Loucy (cell line): ENCODE measurements at regions not wholly inside any gene's neighbourhood (a gene's known extent, or its start where the extent isn't known, plus 50 kb on each side); places are given as distances from the start of the nearest gene placed in this dataset.

ENCODE experiments used
- H2AFZ ChIP-seq: fragments of 200-600 bp; sonication (generic); 2 replicates; pipeline ENCODE4 v1.6.0; 2016; ENCODE audit warnings: antibody characterized with exemption, mild to moderate bottlenecking, low read length, moderate library complexity
- H3F3A ChIP-seq: fragments of 200-600 bp; 2 replicates; pipeline ENCODE4 v1.6.0; 2016; ENCODE audit warnings: antibody characterized with exemption, low read depth, mild to moderate bottlenecking
- H3K27me3 ChIP-seq: fragments of 200-600 bp; sonication (generic); 2 replicates; pipeline ENCODE4 v1.6.1; 2014; ENCODE audit warnings: low read length, mild to moderate bottlenecking; ENCODE audit not compliant: insufficient read depth, poor library complexity, severe bottlenecking
- H3K36me3 ChIP-seq: fragments of 200-600 bp; sonication (generic); 2 replicates; pipeline ENCODE4 v1.6.1; 2016; ENCODE audit warnings: low read length; ENCODE audit not compliant: insufficient read depth
- H3K4me1 ChIP-seq: fragments of 200-600 bp; sonication (generic); 2 replicates; pipeline ENCODE4 v1.5.1; 2014; ENCODE audit warnings: low read length, mild to moderate bottlenecking; ENCODE audit not compliant: insufficient read depth, poor library complexity, severe bottlenecking
- H3K4me2 ChIP-seq: fragments of 200-600 bp; sonication (generic); 2 replicates; pipeline ENCODE4 v1.6.0; 2014; ENCODE audit warnings: antibody characterized with exemption, low read length, low read depth, mild to moderate bottlenecking; ENCODE audit not compliant: poor library complexity, severe bottlenecking
- H3K4me3 ChIP-seq: fragments of 200-600 bp; sonication (generic); 2 replicates; pipeline ENCODE4 v1.5.1; 2014; ENCODE audit warnings: low read length, mild to moderate bottlenecking, mixed read lengths; ENCODE audit not compliant: poor library complexity, severe bottlenecking
- H3K79me2 ChIP-seq: fragments of 200-600 bp; sonication (generic); 2 replicates; pipeline ENCODE4 v1.6.1; 2014; ENCODE audit warnings: low read length; ENCODE audit not compliant: insufficient read depth
- H3K9ac ChIP-seq: fragments of 200-600 bp; sonication (generic); 2 replicates; pipeline ENCODE4 v1.6.0; 2014; ENCODE audit warnings: mild to moderate bottlenecking, low read depth, low read length, moderate library complexity; ENCODE audit not compliant: poor library complexity, severe bottlenecking
- H3K9me2 ChIP-seq: fragments of 200-600 bp; sonication (generic); replicated peaks from 2 replicates; pipeline ENCODE4 v1.6.1; 2016; ENCODE audit warnings: low read depth, low read length, mixed read lengths
- H3K9me3 ChIP-seq: fragments of 200-600 bp; sonication (generic); 2 replicates; pipeline ENCODE4 v1.6.1; 2014; ENCODE audit warnings: mild to moderate bottlenecking, antibody characterized with exemption, low read length, low read depth; ENCODE audit not compliant: insufficient read depth
- H4K20me1 ChIP-seq: fragments of 200-600 bp; sonication (generic); 2 replicates; pipeline ENCODE4 v1.6.0; 2014; ENCODE audit warnings: antibody characterized with exemption, low read length, mild to moderate bottlenecking; ENCODE audit not compliant: insufficient read depth, poor library complexity, severe bottlenecking
- CTCF ChIP-seq: fragments of 200-600 bp; sonication (generic); conservative IDR thresholded peaks from 2 replicates; pipeline ENCODE4 v1.5.1; 2014; ENCODE audit warnings: mild to moderate bottlenecking, antibody characterized with exemption, low read length
- EZH2phosphoT487 ChIP-seq: fragments of 200-600 bp; IDR thresholded peaks from 2 replicates; pipeline ENCODE4 v1.6.1; 2018; ENCODE audit warnings: antibody characterized with exemption, mild to moderate bottlenecking, moderate library complexity, borderline replicate concordance

DNA sequence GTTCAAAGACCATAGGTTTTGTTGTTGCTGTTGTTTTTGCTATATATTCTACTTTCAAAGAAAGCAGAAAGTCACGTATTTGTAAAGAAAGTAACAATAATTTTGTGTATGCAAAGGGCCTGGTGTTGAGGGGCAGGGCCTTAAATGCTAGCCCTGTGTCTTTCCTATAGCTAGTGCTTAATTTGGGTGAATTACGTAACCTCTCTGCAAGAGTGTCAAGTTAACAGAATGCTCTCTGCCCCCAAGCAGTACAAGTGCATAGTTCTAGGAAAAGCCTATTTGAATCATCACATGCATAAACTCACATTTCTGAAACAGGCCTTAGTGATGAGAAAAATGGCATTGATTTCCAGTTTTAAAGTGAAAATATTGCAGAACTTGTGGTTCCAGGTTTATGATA is 663.6 kb downstream of the STIM2 start:
- Histone ChIP-seq H3K9ac (no peak overlapping the region), H3K79me2 (no peaks in the 10 kb centered on the region), H4K20me1 (no peaks in the 10 kb centered on the region), H2AFZ (no peak overlapping the region), H3K36me3 (no peaks in the 10 kb centered on the region), H3F3A (no peaks in the 10 kb centered on the region), H3K4me2 (no peak overlapping the region), H3K4me3 (no peak overlapping the region), H3K9me2 (no peaks in the 10 kb centered on the region), H3K9me3 (no peaks in the 10 kb centered on the region), H3K4me1 (no peaks in the 10 kb centered on the region), H3K27me3 (no peaks in the 10 kb centered on the region)
- TF ChIP-seq EZH2phosphoT487 (no peak), CTCF (no peak)

DNA sequence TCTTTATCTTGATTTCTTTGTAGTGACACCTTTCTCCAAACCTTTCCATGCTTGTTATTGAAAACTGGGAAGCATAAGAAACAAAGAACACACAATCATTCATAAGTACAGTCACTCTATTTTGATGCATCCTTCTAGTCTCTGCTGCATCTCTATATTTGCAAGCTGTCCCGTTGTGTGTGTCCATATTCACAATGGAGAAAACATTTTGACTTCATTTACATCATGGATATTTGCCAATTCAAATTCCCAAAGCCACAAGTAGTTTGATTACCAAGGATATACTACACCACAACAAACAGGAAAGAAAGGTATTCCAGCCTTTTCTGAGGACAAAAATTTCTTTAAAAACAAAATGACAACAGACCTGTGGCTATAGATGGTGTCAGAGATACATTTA is 673.8 kb downstream of the STIM2 start:
- Histone ChIP-seq H3K9me3 (no peaks in the 10 kb centered on the region), H3K36me3 (no peaks in the 10 kb centered on the region), H4K20me1 (no peaks in the 10 kb centered on the region), H3K9ac (no peak overlapping the region), H3K4me1 (no peaks in the 10 kb centered on the region), H3K9me2 (no peaks in the 10 kb centered on the region), H3K4me3 (no peak overlapping the region), H3K4me2 (no peak overlapping the region), H3K27me3 (no peaks in the 10 kb centered on the region), H3K79me2 (no peaks in the 10 kb centered on the region), H3F3A (no peaks in the 10 kb centered on the region), H2AFZ (no peak overlapping the region)
- TF ChIP-seq CTCF: no peak
- no peak for TF ChIP-seq EZH2phosphoT487

GRCh38 chr4:27568236-27568951 is 707.8 kb downstream of the STIM2 start:
- H3K9me3 ChIP-seq: no peaks in the 10 kb centered on the region
- no peaks in the 10 kb centered on the region for H3K36me3 ChIP-seq
- TF ChIP-seq CTCF (no peak), EZH2phosphoT487 (no peak)
- no peaks in the 10 kb centered on the region for H4K20me1 ChIP-seq
- H3K4me3 ChIP-seq: no peak overlapping the region
- no peaks in the 10 kb centered on the region for H3K79me2 ChIP-seq
- no peaks in the 10 kb centered on the region for H3F3A ChIP-seq
- H3K27me3 ChIP-seq: no peaks in the 10 kb centered on the region
- no peak overlapping the region for H3K9ac ChIP-seq
- H3K4me1 ChIP-seq: no peaks in the 10 kb centered on the region
- H3K9me2 ChIP-seq: no peaks in the 10 kb centered on the region
- H2AFZ ChIP-seq: no peak overlapping the region
- H3K4me2 ChIP-seq: no peak overlapping the region
